HG02938 (cell line): ENCODE measurements at regions not wholly inside any gene's neighbourhood (a gene's known extent, or its start where the extent isn't known, plus 50 kb on each side); places are given as distances from the start of the nearest gene placed in this dataset.
A peak's percentile ranks its signal among the peaks of the same experiment; 100 is the strongest.
"Not testable (repeated sequence)": the region's sequence is repeated elsewhere in the genome, so short reads cannot be mapped to it uniquely, and the experiment has no call there.

Source experiments
- ATAC-seq: cut with Tn5 transposase; IDR thresholded peaks from one replicate; pipeline ENCODE4 v1.9.1; 2021; ENCODE audit warnings: mild to moderate bottlenecking, moderate library complexity; ENCODE audit not compliant: unreplicated experiment

DNA sequence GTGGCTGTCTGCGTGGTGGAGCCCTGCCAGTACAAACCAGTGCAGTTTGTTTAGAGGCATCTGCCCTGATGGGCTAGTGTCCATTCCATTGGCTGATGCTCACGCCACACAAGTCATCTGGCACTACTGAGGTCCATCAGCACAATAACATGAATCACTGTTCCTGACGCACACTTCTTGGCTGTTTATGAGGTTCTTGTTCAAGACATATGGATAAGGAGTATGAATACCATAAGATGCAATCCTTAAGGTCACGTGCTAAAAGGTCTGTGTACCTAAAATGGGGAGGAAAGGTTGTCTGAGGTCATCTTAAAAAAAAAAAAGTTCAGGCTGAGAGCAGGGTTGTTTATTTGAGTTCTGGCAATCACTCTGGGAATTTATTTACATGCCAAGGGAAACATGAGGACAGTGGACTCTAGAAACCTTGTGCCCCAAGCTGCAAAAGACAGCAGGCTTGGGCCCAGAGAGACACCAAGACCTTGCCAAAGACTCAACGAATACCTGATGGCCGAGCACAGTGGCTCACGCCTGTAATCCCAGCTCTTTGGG, 54.1 kb upstream of the SHLD1 start:
- ATAC-seq, result no peak

- peak; percentile 95 for ATAC-seq
Measured at GRCh38 chr20:5691918-5692618, 58.1 kb upstream of the SHLD1 start.

- no peak for ATAC-seq
Measured at GRCh38 chr20:5689463-5689862, 60.7 kb upstream of the SHLD1 start.

- ATAC-seq, result no peak
Measured at GRCh38 chr20:5688431-5688972, 61.7 kb upstream of the SHLD1 start.

DNA sequence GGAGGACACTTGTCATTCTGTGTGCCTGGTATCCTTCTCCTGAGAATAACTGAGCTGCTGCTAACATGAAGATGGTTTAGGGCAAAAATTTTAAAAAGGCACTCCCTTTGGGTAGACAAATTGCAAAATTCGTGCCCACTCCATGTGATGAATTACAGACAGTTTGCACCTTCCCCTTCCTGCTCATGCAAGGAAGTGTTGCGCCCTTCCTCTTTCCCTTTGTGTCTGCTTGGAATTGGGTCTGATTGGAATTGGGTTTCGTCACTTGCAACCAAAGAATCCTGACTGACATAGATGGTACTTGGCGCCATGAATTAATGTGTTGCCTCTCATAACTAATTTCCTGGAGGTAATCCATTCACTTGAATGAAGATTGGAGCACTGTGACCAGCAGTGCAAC, 62.3 kb upstream of the SHLD1 start:
- no peak for ATAC-seq

DNA sequence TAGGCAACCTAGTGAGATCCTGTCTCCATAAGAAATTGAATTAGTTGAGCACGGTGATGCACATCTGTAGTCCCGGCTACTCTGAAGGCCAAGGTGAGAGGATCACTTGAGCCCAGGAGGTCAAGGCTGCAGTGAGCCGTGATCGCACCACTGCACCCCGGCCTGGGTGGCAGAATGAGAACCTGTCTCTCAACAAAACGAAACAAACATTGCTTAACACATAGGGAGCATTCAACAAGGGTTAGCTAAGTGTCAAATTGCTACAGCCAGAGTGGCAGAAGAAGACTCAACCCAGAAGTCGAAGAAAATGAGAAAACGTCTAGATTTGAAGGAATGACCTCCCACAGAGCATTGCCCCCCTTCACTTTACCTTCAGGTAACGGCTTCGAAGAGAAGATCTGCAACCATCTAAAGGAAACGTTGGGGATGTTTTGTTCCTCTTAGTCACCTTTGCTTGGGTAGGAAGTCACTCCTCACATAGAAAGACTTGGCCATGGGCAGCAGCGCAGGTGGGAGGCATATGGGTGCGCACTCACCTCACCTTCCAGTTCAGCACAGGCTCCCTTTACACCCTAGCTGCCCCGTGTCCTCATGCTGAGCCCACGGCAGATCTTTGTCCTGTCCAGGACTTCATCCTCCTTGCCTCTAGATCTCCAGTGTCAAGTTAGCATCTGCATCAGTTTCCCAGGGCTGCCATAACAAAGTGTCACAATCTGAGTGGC, 63.7 kb upstream of the SHLD1 start:
- ATAC-seq, result no peak

GRCh38 chr20:5682556-5682955, 67.6 kb upstream of the SHLD1 start:
- ATAC-seq, result not testable (repeated sequence)

DNA sequence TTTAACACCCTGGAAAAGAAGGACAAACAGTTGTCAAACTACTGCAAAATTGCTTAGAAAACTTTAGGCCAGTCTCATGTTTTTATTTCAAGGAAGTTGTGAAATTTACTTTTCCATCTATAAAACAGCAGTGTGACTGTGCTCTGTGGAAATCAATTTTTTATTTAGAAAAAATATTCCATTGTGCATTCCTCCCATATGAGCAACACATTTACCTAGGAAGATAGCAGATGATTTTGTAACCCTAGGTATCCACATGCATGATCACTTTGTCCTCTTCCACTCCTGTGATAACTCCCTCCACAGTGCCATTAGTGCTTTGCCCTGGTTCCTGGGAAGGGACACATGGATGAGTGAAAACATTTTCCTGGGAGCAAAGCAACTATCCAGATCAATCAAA, 69.4 kb upstream of the GPCPD1 start:
- no peak for ATAC-seq

- no peak for ATAC-seq
Measured at GRCh38 chr20:5678777-5679176, 68.0 kb upstream of the GPCPD1 start.

DNA sequence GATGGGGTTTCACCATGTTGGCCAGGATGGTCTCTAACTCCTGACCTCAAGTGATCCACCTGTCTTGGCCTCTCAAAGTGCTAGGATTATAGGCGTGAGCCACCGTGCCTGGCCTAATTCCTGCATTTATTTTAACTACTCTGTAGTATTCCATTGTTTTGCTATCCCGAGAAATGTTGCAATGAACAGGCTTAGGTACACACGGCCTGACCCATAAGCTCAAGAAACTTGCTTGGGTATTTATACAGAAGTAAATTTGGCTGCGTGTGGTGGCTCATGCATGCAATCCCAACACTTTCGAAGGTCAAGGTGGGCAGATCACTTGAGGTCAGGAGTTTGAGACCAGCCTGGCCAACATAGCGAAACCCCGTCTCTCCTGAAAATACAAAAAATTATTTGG, 67.1 kb upstream of the GPCPD1 start:
- not testable (repeated sequence) for ATAC-seq

GRCh38 chr20:5677389-5677788, 66.6 kb upstream of the GPCPD1 start:
- ATAC-seq, result no peak

- ATAC-seq, result no peak
Measured at GRCh38 chr20:5675103-5676091, 64.6 kb upstream of the GPCPD1 start.

GRCh38 chr20:5674176-5674660, 63.4 kb upstream of the GPCPD1 start:
- ATAC-seq, result peak; percentile 94

DNA sequence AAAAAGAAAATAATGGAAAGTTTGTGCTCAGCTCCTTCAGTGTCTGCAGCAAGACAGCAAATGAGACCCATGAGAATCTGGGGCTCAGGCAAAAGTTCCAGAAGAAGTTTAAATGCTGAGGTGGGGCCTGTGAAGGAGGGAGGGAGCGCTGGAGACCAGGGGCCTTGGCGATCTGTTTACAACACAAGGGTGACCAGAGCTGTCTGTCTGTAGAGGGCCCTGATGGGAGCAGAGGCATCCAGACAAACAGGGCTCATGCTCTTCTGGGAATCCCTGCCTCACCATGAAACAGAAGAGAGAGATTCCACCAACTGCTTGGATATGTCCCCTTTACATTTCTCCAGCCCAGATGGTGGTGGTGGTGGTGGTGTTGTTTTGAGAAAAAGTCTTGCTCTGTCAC, 60.1 kb upstream of the GPCPD1 start:
- ATAC-seq, result no peak

DNA sequence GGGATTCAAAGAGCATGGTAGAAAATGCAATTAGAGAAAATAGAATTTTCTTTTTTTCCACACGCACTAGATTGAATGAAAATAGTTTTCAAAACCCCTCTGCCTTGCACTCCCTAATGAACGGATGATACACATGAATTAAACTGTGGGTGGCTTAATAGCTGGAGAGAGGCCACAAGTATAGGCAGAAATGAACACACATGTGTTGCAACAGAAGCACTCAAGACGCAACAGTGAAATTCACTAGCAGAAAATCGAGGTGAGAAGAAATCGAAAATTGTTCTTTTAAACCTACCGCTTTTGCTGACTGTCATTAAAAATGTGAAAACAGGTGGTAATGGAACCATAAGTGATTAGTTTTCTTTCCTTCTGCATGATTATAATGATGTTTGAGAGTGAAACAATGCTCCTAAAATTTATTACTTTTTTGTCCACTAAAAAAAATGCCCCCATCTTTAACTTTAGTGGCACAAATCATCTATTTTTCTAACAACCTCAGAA, 59.3 kb upstream of the GPCPD1 start:
- no peak for ATAC-seq

DNA sequence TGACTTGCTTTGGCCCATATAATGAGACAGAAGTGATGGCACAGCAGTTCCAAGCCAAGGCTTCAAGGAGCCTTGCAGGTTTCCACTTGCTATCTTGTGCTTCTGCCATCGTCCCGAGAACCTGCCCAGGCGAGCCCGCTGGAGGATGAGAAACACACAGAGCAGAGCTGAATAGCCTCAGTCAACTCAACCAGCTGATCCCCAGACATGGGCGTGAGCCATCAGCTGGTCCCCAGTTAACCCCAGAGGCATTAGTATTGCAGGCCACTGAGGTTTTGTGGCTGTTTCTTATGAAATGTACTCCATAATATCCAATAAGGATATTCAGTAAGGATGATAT, 57.7 kb upstream of the GPCPD1 start:
- no peak for ATAC-seq

DNA sequence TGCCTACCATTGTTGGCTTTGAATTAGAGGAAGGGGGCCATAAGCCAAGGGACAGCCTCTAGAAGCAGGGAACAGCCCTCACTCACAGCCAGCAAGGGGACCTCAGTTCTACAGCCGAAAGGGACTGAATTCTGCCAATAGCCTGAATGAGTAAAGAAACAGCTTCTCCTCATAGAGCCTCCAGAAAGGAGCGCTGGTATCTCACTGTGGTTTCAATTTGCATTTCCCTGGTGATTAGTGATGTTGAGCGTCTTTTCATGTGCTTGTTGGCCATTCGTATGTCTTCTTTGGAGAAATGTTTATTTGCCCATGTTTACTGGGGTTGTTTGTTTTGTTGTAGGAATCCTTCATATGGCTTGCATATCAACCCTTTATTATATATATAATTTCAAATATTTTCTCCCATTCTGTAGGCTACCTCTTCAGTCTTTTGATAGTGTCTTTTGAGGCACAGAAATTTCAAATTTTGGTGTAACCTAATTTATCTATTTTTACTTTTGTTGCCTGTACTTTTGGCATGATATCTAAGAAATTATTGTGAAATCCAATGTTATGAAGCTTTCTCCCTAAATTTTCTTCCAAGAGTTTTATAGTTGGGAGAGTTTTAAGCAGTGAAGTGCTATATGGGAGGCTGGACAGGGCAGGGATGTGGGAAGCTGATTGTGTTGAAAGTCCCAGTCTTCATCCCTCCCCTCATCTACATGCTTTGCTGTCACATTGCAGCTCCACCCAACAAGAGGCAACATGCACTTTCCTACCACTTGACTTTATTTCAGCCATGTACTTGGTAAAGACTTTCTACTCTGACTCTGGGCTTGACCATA, 57.1 kb upstream of the GPCPD1 start:
- ATAC-seq, result no peak

GRCh38 chr20:5665417-5665816, 54.6 kb upstream of the GPCPD1 start:
- ATAC-seq, result no peak

- ATAC-seq, result no peak
Measured at GRCh38 chr20:5663396-5663795, 52.6 kb upstream of the GPCPD1 start.

DNA sequence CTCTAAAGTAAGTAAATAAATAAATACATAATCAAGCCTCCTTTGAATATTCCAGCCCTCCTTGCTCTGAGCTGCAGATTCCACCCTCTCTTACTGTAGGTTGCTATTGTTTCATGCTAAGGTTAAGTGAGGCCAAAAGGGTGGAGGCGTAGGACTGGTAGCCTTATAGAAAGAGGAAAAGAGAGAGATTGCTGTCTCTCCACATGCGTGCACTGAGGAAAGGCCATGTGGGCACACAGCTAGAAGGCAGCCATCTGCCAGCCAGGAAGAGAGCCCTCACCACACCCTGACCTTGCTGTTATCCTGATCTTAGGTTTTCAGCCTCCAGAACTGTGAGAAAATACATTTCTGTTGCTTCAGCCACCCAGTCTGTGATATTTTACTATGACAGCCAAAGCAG, 52.0 kb upstream of the GPCPD1 start:
- ATAC-seq, result no peak
